Activated T-helper 17 cell treated with anti-CD3 and anti-CD28 coated beads, Interleukin-2, amount 50 U/mL, for 72 hours (primary cell): ENCODE measurements at regions not wholly inside any gene's neighbourhood (a gene's known extent, or its start where the extent isn't known, plus 50 kb on each side); places are given as distances from the start of the nearest gene placed in this dataset.
"Not testable (repeated sequence)": the region's sequence is repeated elsewhere in the genome, so short reads cannot be mapped to it uniquely, and the experiment has no call there.

ENCODE experiments used
- ATAC-seq: fragments of 150-1000 bp; cut with Tn5 transposase; replicated peaks from 2 replicates; pipeline ENCODE4 v1.10.0; 2021; ENCODE audit warnings: mild to moderate bottlenecking, moderate library complexity
- H3K27ac Mint-ChIP-seq: one replicate; pipeline ENCODE4 v1.8.0; 2022; ENCODE audit warnings: mixed read lengths
- H3K27me3 Mint-ChIP-seq: one replicate; pipeline ENCODE4 v1.8.0; 2022; ENCODE audit warnings: mixed read lengths
- H3K36me3 Mint-ChIP-seq: one replicate; pipeline ENCODE4 v1.8.0; 2022; ENCODE audit warnings: low read depth, mild to moderate bottlenecking, mixed read lengths
- H3K4me1 Mint-ChIP-seq: one replicate; pipeline ENCODE4 v1.8.0; 2022; ENCODE audit warnings: mixed read lengths
- H3K4me3 Mint-ChIP-seq: one replicate; pipeline ENCODE4 v1.8.0; 2022; ENCODE audit warnings: mild to moderate bottlenecking, mixed read lengths
- H3K9me3 Mint-ChIP-seq: one replicate; pipeline ENCODE4 v1.8.0; 2022; ENCODE audit warnings: mixed read lengths

- Mint-ChIP-seq H3K27me3 (peaks cover 19% of the 10 kb centered on the region), H3K4me3 (no peak overlapping the region), H3K4me1 (no peaks in the 10 kb centered on the region), H3K27ac (no peak overlapping the region), H3K9me3 (no peaks in the 10 kb centered on the region), H3K36me3 (no peaks in the 10 kb centered on the region)
- no peak for ATAC-seq
Observed at GRCh38 chrX:140034916-140035315, 69.6 kb upstream of the CXorf66 start.

GRCh38 chrX:140022482-140022881 lies 57.2 kb upstream of the CXorf66 start:
- H3K36me3 Mint-ChIP-seq: no peaks in the 10 kb centered on the region
- ATAC-seq: no peak
- H3K4me3 Mint-ChIP-seq: no peak overlapping the region
- no peak overlapping the region for H3K27ac Mint-ChIP-seq
- H3K9me3 Mint-ChIP-seq: no peaks in the 10 kb centered on the region
- no peaks in the 10 kb centered on the region for H3K4me1 Mint-ChIP-seq
- no peaks in the 10 kb centered on the region for H3K27me3 Mint-ChIP-seq

GRCh38 chrX:140019134-140019533 lies 53.8 kb upstream of the CXorf66 start:
- not testable (repeated sequence) for H3K27me3 Mint-ChIP-seq, H3K9me3 Mint-ChIP-seq, H3K27ac Mint-ChIP-seq, ATAC-seq, H3K4me3 Mint-ChIP-seq, H3K4me1 Mint-ChIP-seq, H3K36me3 Mint-ChIP-seq
